ENCODE measurements at regions not wholly inside any gene's neighbourhood (a gene's known extent, or its start where the extent isn't known, plus 50 kb on each side); places are given as distances from the start of the nearest gene placed in this dataset.

DNA sequence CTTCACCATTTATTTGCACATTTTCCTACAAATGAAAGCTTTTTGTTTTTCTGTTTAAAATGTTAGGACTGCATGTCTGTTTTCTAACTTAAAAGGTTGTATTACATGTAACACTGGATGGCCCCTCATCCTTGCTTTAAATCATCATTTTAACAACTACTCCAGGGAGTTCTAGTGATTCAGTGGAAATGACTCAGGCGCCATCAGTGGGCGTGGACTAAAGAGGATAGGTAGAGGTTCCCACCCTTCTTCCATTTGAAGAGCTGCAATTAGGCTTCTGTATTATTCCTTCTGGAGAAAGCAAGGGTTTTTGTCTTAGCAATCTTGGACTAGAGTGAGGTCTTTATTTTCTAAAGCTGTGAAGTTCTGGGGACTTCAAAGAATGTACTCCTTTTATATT is 213.7 kb downstream of the TMEM38B start:
- Histone ChIP-seq H3K4me1 (no peaks in the 10 kb centered on the region), H3K9me3 (no peaks in the 10 kb centered on the region), H3K4me3 (no peak overlapping the region), H3K36me3 (replicated peaks in 1 of 2; ENCODE audit: insufficient read depth in 1 of 2, low read depth in 2 of 2) (no peaks in the 10 kb centered on the region), H3K27ac (no peak overlapping the region), H3K27me3 (no peaks in the 10 kb centered on the region)
- DNase-seq (no peak), ATAC-seq (no peak)
- WGBS, 2 donors: 68 to 69% methylated on average over 2 of the region's 2 CpGs
- intact Hi-C loops (cut with DNase I): no loop called here
- no peak for TF ChIP-seq POLR2A (IDR thresholded peaks at IDR 0.05)
- TF ChIP-seq, protein P1, sequence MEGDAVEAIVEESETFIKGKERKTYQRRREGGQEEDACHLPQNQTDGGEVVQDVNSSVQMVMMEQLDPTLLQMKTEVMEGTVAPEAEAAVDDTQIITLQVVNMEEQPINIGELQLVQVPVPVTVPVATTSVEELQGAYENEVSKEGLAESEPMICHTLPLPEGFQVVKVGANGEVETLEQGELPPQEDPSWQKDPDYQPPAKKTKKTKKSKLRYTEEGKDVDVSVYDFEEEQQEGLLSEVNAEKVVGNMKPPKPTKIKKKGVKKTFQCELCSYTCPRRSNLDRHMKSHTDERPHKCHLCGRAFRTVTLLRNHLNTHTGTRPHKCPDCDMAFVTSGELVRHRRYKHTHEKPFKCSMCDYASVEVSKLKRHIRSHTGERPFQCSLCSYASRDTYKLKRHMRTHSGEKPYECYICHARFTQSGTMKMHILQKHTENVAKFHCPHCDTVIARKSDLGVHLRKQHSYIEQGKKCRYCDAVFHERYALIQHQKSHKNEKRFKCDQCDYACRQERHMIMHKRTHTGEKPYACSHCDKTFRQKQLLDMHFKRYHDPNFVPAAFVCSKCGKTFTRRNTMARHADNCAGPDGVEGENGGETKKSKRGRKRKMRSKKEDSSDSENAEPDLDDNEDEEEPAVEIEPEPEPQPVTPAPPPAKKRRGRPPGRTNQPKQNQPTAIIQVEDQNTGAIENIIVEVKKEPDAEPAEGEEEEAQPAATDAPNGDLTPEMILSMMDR (IDR thresholded peaks at IDR 0.05): no peak

- Histone ChIP-seq H3K27me3 (no peaks in the 10 kb centered on the region), H3K4me1 (no peaks in the 10 kb centered on the region), H3K9me3 (no peaks in the 10 kb centered on the region), H3K36me3 (replicated peaks in 1 of 2; ENCODE audit: insufficient read depth in 1 of 2, low read depth in 2 of 2) (no peaks in the 10 kb centered on the region), H3K27ac (no peak overlapping the region), H3K4me3 (no peak overlapping the region)
- DNase-seq (no peak), ATAC-seq (no peak)
- 19 to 20% methylated on average over 5 of the region's 5 CpGs for WGBS, 2 donors
- intact Hi-C loops (cut with DNase I): no loop called here
- TF ChIP-seq, protein P1 (IDR thresholded peaks at IDR 0.05): no peak
Measured at GRCh38 chr9:105911104-105911911, 217.0 kb downstream of the TMEM38B start.

DNA sequence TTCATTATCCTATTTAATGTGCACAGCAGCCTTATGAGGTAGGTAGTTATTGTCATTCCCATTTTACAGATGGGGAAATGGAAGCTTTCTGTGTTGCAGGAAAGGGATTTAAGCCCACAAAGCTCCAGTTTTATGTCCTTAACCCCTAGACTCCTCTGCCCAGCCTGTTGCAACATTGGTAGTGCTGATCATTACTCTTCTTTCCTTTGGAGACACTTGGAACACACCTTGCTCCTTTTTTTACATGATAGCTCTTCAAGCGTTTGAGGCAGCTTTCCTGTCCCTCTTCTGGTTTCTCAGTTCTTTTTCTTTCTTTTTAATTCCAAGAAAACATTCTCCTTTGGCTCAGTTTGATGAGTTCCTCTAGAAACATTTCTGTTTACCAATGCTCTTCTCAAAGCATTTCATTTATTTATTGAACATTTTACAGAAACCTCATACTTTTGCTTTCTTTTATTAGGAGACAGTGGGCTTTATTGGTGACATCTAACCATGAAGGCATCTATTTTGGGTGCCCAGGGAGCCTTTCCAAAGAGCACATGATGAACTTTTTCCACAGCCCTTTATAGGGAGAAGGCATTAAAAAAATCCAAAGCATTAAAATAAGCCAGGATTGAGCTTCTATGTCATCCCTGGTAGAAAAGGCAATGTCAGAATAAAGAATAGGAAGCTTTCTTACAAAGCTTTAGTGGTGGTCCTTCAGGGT is 218.0 kb downstream of the TMEM38B start:
- intact Hi-C loops (cut with DNase I): no loop called here
- Histone ChIP-seq H3K27ac (no peak overlapping the region), H3K4me1 (no peaks in the 10 kb centered on the region), H3K36me3 (replicated peaks in 1 of 2; ENCODE audit: insufficient read depth in 1 of 2, low read depth in 2 of 2) (no peaks in the 10 kb centered on the region), H3K9me3 (no peaks in the 10 kb centered on the region), H3K27me3 (no peaks in the 10 kb centered on the region), H3K4me3 (no peak overlapping the region)
- TF ChIP-seq, protein P1 (IDR thresholded peaks at IDR 0.05): no peak
- TF ChIP-seq POLR2A (IDR thresholded peaks at IDR 0.05): no peak
- no peak for ATAC-seq
- no peak for DNase-seq
- WGBS, 2 donors: 48% methylated on average over 1 of the region's 1 CpG

GRCh38 chr9:105912863-105913516 is 218.6 kb downstream of the TMEM38B start:
- intact Hi-C loops (cut with DNase I): no loop called here
- DNase-seq (no peak), ATAC-seq (no peak)

More at GRCh38 chr9:105912863-105913516, 218.6 kb downstream of the TMEM38B start:
- no peak overlapping the region for H3K4me3 ChIP-seq
- no peaks in the 10 kb centered on the region for H3K4me1 ChIP-seq
- TF ChIP-seq, protein P1 (IDR thresholded peaks at IDR 0.05): no peak
- no peak for TF ChIP-seq POLR2A (IDR thresholded peaks at IDR 0.05)
- no peaks in the 10 kb centered on the region for H3K27me3 ChIP-seq
- no peaks in the 10 kb centered on the region for H3K9me3 ChIP-seq
- H3K27ac ChIP-seq: no peak overlapping the region
- WGBS, 2 donors: 57 to 59% methylated on average over 8 of the region's 8 CpGs
- H3K36me3 ChIP-seq (replicated peaks in 1 of 2; ENCODE audit: insufficient read depth in 1 of 2, low read depth in 2 of 2): no peaks in the 10 kb centered on the region
